Neuron (in vitro differentiated cells): ENCODE measurements at regions not wholly inside any gene's neighbourhood (a gene's known extent, or its start where the extent isn't known, plus 50 kb on each side); places are given as distances from the start of the nearest gene placed in this dataset.
"Not testable (repeated sequence)": the region's sequence is repeated elsewhere in the genome, so short reads cannot be mapped to it uniquely, and the experiment has no call there.

Source experiments
- H2AFZ ChIP-seq: one replicate; pipeline ENCODE4 v1.6.1; 2013; ENCODE audit warnings: low read depth, mild to moderate bottlenecking, inconsistent platforms, low read length, moderate library complexity
- H3K27me3 ChIP-seq: one replicate; pipeline ENCODE4 v1.6.1; 2013; ENCODE audit warnings: low read length; ENCODE audit not compliant: insufficient read depth
- H3K36me3 ChIP-seq: one replicate; pipeline ENCODE4 v1.6.1; 2013; ENCODE audit warnings: low read length; ENCODE audit not compliant: insufficient read depth
- H3K4me1 ChIP-seq: one replicate; pipeline ENCODE4 v1.6.1; 2013; ENCODE audit warnings: low read length; ENCODE audit not compliant: insufficient read depth
- H3K4me3 ChIP-seq: 2 replicates; pipeline ENCODE4 v1.5.1; 2013; ENCODE audit warnings: mild to moderate bottlenecking, low read length, moderate library complexity
- H3K9me3 ChIP-seq: one replicate; pipeline ENCODE4 v1.6.1; 2013; ENCODE audit warnings: low read length

- H3K4me3 ChIP-seq: no peak overlapping the region
- no peaks in the 10 kb centered on the region for H3K9me3 ChIP-seq
- no peaks in the 10 kb centered on the region for H3K27me3 ChIP-seq
- no peaks in the 10 kb centered on the region for H3K4me1 ChIP-seq
- H2AFZ ChIP-seq: no peak overlapping the region
- H3K36me3 ChIP-seq: no peaks in the 10 kb centered on the region
Measured at GRCh38 chr3:151538456-151539393, 77.9 kb upstream of the IGSF10 start.

- Histone ChIP-seq H3K4me1 (no peaks in the 10 kb centered on the region), H3K9me3 (no peaks in the 10 kb centered on the region), H3K36me3 (no peaks in the 10 kb centered on the region), H2AFZ (no peak overlapping the region), H3K27me3 (no peaks in the 10 kb centered on the region), H3K4me3 (no peak overlapping the region)
Measured at GRCh38 chr3:151537726-151538125, 76.9 kb upstream of the IGSF10 start.

GRCh38 chr3:151526757-151527156 is 65.9 kb upstream of the IGSF10 start:
- Histone ChIP-seq H3K4me1 (no peaks in the 10 kb centered on the region), H2AFZ (no peak overlapping the region), H3K36me3 (no peaks in the 10 kb centered on the region), H3K27me3 (no peaks in the 10 kb centered on the region), H3K4me3 (no peak overlapping the region), H3K9me3 (no peaks in the 10 kb centered on the region)

GRCh38 chr3:151520105-151520504 is 59.2 kb upstream of the IGSF10 start:
- Histone ChIP-seq H3K36me3 (no peaks in the 10 kb centered on the region), H3K4me1 (no peaks in the 10 kb centered on the region), H3K9me3 (no peaks in the 10 kb centered on the region), H3K4me3 (no peak overlapping the region), H2AFZ (no peak overlapping the region), H3K27me3 (no peaks in the 10 kb centered on the region)

- H3K4me3 ChIP-seq, H2AFZ ChIP-seq, H3K27me3 ChIP-seq, H3K9me3 ChIP-seq, H3K4me1 ChIP-seq, H3K36me3 ChIP-seq: not testable (repeated sequence)
Measured at GRCh38 chr3:151511433-151511832, 50.6 kb upstream of the IGSF10 start.
